Effector memory CD8-positive, alpha-beta T cell (primary cell): ENCODE measurements at regions not wholly inside any gene's neighbourhood (a gene's known extent, or its start where the extent isn't known, plus 50 kb on each side); places are given as distances from the start of the nearest gene placed in this dataset.

ENCODE experiments used
- ATAC-seq: fragments of 150-1000 bp; cut with Tn5 transposase; replicated peaks from 2 replicates; pipeline ENCODE4 v1.10.0; 2021; ENCODE audit warnings: mild to moderate bottlenecking, moderate library complexity
- DNase-seq, 3 experiments: peaks; one replicate each; pipeline ENCODE4 v3.0.0; 2021
- H3K27ac Mint-ChIP-seq, 2 donors: one replicate each; pipeline ENCODE4 v1.8.0; 2022; ENCODE audit warnings: mild to moderate bottlenecking in 2 of 2, mixed read lengths in 2 of 2, moderate library complexity in 2 of 2
- H3K27me3 Mint-ChIP-seq, 2 donors: one replicate each; pipeline ENCODE4 v1.8.0; 2022; ENCODE audit warnings: mixed read lengths in 2 of 2
- H3K36me3 Mint-ChIP-seq: one replicate; pipeline ENCODE4 v1.8.0; 2022; ENCODE audit warnings: mild to moderate bottlenecking, moderate library complexity, mixed read lengths; ENCODE audit not compliant: insufficient read depth
- H3K4me1 Mint-ChIP-seq, 2 donors: one replicate each; pipeline ENCODE4 v1.8.0; 2022; ENCODE audit warnings: low read depth in 2 of 2, mixed read lengths in 2 of 2
- H3K4me3 Mint-ChIP-seq, 2 donors: one replicate each; pipeline ENCODE4 v1.8.0; 2022; ENCODE audit warnings: mild to moderate bottlenecking in 2 of 2, mixed read lengths in 2 of 2, moderate library complexity in 2 of 2
- H3K9me3 Mint-ChIP-seq, 2 donors: one replicate each; pipeline ENCODE4 v1.8.0; 2022; ENCODE audit warnings: mixed read lengths in 2 of 2

- ATAC-seq (no peak), DNase-seq (no peak)
- Mint-ChIP-seq H3K4me3 (no peak overlapping the region), H3K27ac (no peak overlapping the region), H3K4me1 (no peaks in the 10 kb centered on the region), H3K9me3 (peaks cover 7 to 8% of the 10 kb centered on the region in 2 donors), H3K36me3 (no peaks in the 10 kb centered on the region), H3K27me3 (no peaks in the 10 kb centered on the region)
Measured at GRCh38 chr11:29959488-29959887, 57.3 kb downstream of the KCNA4 start.

- H3K9me3 Mint-ChIP-seq = peaks cover 12 to 13% of the 10 kb centered on the region in 2 donors
Measured at GRCh38 chr11:29957431-29957830, 59.4 kb downstream of the KCNA4 start.

DNA sequence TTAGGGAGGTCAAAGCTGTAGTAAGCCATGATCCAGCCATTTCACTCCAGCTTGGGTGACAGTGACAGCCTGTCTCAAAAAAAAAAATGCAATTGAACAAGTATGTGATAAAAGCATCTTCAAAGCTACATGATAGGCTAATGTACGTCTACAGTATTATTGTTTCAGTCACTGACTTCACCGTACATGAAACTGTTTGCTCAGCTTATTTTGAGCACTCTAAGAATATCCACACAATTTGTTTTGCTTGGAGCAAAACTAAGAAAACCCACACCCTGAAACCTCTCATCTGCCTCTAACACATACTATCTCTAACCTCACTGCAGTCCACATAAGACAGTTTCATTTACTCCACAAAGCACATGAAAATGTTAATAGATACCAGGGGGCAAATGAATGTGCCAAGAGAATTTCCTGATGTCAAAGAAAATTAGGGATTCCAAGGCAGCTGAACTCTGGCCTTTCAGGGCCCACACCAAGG lies 60.7 kb downstream of the KCNA4 start:
- Mint-ChIP-seq H3K4me1 (no peaks in the 10 kb centered on the region), H3K27ac (no peak overlapping the region), H3K9me3 (peaks cover 14 to 15% of the 10 kb centered on the region in 2 donors), H3K4me3 (no peak overlapping the region), H3K27me3 (no peaks in the 10 kb centered on the region), H3K36me3 (no peaks in the 10 kb centered on the region)
- DNase-seq (no peak), ATAC-seq (no peak)

More at GRCh38 chr11:29957431-29957830, 59.4 kb downstream of the KCNA4 start:
- Mint-ChIP-seq H3K4me3 (no peak overlapping the region), H3K27ac (no peak overlapping the region), H3K27me3 (no peaks in the 10 kb centered on the region), H3K4me1 (no peaks in the 10 kb centered on the region), H3K36me3 (no peaks in the 10 kb centered on the region)
- DNase-seq (no peak), ATAC-seq (no peak)

GRCh38 chr11:29943347-29943746 lies 73.5 kb downstream of the KCNA4 start:
- H3K4me1 Mint-ChIP-seq = no peaks in the 10 kb centered on the region
- H3K36me3 Mint-ChIP-seq = no peaks in the 10 kb centered on the region
- H3K4me3 Mint-ChIP-seq = no peak overlapping the region
- H3K27me3 Mint-ChIP-seq = no peaks in the 10 kb centered on the region
- no peak overlapping the region for H3K27ac Mint-ChIP-seq
- ATAC-seq (no peak), DNase-seq (no peak)
- H3K9me3 Mint-ChIP-seq = peaks cover 5 to 10% of the 10 kb centered on the region in 2 donors

DNA sequence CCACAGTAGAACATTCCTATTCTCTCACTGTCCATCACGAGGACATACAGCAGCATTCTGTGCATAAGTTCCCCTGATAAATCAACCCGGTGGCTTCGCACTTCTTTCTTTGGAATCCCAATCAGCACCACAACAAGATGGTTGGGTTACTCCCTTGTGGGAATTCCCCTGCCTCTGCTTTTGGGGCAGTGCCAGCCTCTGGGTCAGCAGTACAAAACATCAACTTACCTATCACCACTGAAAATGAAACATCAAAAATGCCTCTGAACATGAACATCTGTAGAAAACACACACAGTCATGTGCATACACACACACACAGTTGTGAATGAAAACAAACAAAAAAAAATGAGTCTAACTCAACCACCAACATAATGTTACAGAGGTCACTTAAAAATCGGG lies 79.3 kb downstream of the KCNA4 start:
- no peaks in the 10 kb centered on the region for H3K27me3 Mint-ChIP-seq
- ATAC-seq = no peak
- H3K4me1 Mint-ChIP-seq = no peaks in the 10 kb centered on the region
- H3K27ac Mint-ChIP-seq = no peak overlapping the region
- no peak overlapping the region for H3K4me3 Mint-ChIP-seq
- H3K36me3 Mint-ChIP-seq = no peaks in the 10 kb centered on the region
- no peak for DNase-seq
- H3K9me3 Mint-ChIP-seq = peaks cover 3 to 11% of the 10 kb centered on the region in 2 donors

DNA sequence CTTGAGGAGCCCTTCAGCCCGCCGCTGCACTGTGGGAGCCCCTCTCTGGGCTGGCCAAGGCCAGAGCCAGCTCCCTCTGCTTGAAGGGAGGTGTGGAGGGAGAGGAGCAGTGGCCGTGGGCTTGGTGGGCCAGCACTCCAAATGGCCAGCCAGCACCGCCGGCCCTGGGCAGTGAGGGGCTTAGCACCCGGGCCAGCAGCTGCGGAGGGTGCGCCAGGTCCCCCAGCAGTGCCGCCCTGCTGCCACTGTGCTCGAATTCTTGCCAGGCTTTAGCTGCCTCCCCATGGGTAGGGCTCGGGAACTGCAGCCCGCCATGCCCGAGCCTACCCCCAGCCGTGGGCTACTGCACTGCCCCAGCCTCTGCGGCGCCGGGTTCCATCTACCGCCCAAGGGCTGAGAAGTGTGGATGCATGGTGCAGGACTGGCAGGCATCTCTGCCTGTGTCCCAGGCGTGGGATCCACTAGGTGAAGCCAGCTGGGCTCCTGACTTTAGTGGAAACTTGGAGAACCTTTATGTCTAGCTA lies 82.7 kb downstream of the KCNA4 start:
- peaks cover 0 to 11% of the 10 kb centered on the region in 2 donors for H3K9me3 Mint-ChIP-seq
- H3K36me3 Mint-ChIP-seq = no peaks in the 10 kb centered on the region
- no peak for DNase-seq
- ATAC-seq = no peak
- no peak overlapping the region for H3K4me3 Mint-ChIP-seq
- H3K27me3 Mint-ChIP-seq = no peaks in the 10 kb centered on the region
- no peaks in the 10 kb centered on the region for H3K4me1 Mint-ChIP-seq
- no peak overlapping the region for H3K27ac Mint-ChIP-seq

DNA sequence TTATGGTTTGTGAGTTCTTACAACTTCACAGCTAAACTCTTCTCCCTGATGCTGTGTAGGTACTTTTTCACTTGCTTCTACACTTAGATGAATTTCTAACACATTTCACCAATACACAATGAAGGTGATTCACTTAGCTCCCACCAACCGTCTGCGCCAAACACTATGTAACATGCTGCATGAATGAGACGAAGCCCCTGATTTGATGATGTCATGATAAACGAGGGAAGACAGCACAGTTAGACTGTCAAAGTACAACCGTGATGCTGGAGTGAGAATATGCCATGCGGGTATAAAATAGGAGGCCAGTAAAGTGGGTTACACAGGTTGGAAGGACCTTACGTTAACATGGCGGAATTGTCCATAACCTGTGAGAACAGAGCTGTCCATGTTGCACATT lies 100.8 kb downstream of the KCNA4 start:
- Mint-ChIP-seq H3K9me3 (peaks cover 14% of the 10 kb centered on the region in 2 donors), H3K27ac (no peak overlapping the region), H3K36me3 (no peaks in the 10 kb centered on the region), H3K4me1 (no peaks in the 10 kb centered on the region), H3K27me3 (no peaks in the 10 kb centered on the region), H3K4me3 (no peak overlapping the region)
- DNase-seq (no peak), ATAC-seq (no peak)

GRCh38 chr11:29914203-29914930 lies 102.5 kb downstream of the KCNA4 start:
- Mint-ChIP-seq H3K9me3 (peaks cover 14% of the 10 kb centered on the region in 2 donors), H3K4me3 (no peak overlapping the region), H3K36me3 (no peaks in the 10 kb centered on the region), H3K27me3 (no peaks in the 10 kb centered on the region), H3K27ac (no peak overlapping the region), H3K4me1 (no peaks in the 10 kb centered on the region)
- DNase-seq (no peak), ATAC-seq (no peak)

DNA sequence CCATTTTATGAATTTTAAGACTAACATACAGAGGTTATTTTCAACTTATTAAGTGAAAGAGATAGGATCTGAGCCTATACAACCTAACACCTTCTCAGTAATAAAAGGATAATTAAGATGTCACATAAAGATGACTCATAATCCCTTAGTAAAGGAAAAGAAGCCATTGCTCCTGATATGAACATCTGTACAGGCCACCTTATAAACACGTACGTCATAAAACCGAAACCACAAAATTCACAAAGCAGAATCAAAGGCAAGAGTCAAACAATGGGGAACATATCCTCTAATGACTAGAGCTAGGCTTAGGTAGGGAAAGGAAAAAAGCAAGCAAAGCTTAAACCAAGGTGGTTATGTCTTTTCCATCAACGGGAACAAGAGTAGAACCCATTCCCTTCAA lies 103.5 kb downstream of the KCNA4 start:
- no peak overlapping the region for H3K27ac Mint-ChIP-seq
- no peak overlapping the region for H3K4me3 Mint-ChIP-seq
- DNase-seq (no peak), ATAC-seq (no peak)
- no peaks in the 10 kb centered on the region for H3K36me3 Mint-ChIP-seq
- H3K9me3 Mint-ChIP-seq = peaks cover 10 to 14% of the 10 kb centered on the region in 2 donors
- H3K27me3 Mint-ChIP-seq = no peaks in the 10 kb centered on the region
- no peaks in the 10 kb centered on the region for H3K4me1 Mint-ChIP-seq

- Mint-ChIP-seq H3K4me3 (no peak overlapping the region), H3K27ac (no peak overlapping the region), H3K27me3 (no peaks in the 10 kb centered on the region), H3K4me1 (no peaks in the 10 kb centered on the region), H3K36me3 (no peaks in the 10 kb centered on the region), H3K9me3 (peaks cover 7 to 8% of the 10 kb centered on the region in 2 donors)
- no peak for DNase-seq
- ATAC-seq = no peak
Measured at GRCh38 chr11:29900382-29900781, 116.4 kb downstream of the KCNA4 start.

DNA sequence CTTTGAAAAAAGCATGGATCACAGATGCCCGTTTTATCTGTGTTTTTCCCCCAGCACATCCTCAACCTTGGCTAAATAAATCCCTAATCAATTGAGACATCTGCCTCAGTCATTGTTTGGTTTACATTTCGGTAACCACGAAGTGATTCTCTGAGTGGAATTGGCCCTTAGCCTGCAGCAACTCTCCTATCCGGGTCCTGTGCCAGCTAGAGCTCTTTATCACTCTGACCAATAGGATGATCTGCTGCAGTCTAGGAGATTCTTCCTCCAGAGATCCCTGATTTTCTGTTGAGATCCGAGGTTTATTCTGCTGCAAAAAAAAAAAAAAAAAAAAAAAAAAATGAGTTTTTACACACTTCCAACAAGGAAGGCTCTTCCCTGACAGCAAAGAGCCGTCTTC lies 137.3 kb downstream of the KCNA4 start:
- Mint-ChIP-seq H3K9me3 (peaks cover 6 to 8% of the 10 kb centered on the region in 2 donors), H3K36me3 (no peaks in the 10 kb centered on the region), H3K27ac (no peak overlapping the region), H3K27me3 (no peaks in the 10 kb centered on the region), H3K4me3 (no peak overlapping the region), H3K4me1 (no peaks in the 10 kb centered on the region)
- ATAC-seq (no peak), DNase-seq (no peak)

- no peaks in the 10 kb centered on the region for H3K4me1 Mint-ChIP-seq
- H3K9me3 Mint-ChIP-seq = peaks cover 14 to 26% of the 10 kb centered on the region in 2 donors
- DNase-seq (no peak), ATAC-seq (no peak)
- no peak overlapping the region for H3K27ac Mint-ChIP-seq
- no peaks in the 10 kb centered on the region for H3K36me3 Mint-ChIP-seq
- no peaks in the 10 kb centered on the region for H3K27me3 Mint-ChIP-seq
- no peak overlapping the region for H3K4me3 Mint-ChIP-seq
Measured at GRCh38 chr11:29876192-29876591, 140.6 kb downstream of the KCNA4 start.

DNA sequence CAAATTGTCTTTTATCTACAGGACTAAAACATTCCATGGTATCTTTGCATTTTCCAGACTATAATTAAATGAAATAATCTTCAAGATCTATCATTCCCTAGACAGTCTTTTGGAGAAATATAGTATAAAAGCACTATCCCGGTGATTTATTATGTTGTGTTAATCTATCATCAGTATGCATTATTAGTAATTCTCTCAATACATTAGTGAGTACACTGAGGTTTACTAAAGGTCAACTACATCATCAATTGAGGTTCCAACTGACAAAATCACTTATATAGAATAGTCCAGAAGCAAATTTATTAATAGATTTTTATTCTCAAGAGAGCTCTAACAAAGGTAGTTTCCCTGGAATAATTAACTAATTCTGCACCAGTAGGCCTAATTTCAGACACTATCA lies 169.6 kb downstream of the KCNA4 start:
- Mint-ChIP-seq H3K4me3 (no peak overlapping the region), H3K27ac (no peak overlapping the region), H3K36me3 (no peaks in the 10 kb centered on the region), H3K27me3 (no peaks in the 10 kb centered on the region), H3K4me1 (no peaks in the 10 kb centered on the region), H3K9me3 (peaks cover 0 to 6% of the 10 kb centered on the region in 2 donors)
- ATAC-seq (no peak), DNase-seq (no peak)

DNA sequence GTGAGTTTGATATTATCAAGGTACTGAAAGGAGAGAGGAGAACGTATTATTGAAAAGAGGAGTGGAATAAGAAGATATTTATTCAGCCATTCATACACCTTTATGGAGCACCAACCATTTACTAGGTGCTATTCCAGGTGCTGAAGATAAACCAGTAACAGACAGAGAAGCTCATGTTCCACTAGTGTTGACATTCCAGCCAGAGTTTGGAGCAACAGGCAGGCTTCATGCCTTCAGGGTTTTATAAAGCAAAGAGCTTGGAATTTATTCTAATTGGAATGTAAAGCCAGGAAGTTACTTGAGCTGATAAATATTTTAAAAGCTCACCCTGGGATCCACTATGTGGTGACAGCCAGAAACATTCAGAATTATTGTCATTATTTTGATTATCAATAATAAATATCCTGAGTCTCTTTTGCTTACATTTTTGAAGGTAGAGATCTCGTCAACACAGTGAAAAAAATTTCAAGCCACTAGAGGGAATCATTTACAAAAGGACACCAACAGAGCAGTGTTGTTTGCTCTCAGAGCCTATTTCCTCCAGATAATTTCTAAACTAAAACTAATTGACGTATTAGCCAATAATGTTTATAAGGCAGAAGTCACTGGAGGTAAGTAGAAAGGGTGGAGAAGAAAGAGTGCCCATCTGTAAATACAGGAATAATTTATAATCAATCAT lies 172.0 kb downstream of the KCNA4 start:
- H3K27ac Mint-ChIP-seq = no peak overlapping the region
- H3K4me1 Mint-ChIP-seq = no peaks in the 10 kb centered on the region
- ATAC-seq (no peak), DNase-seq (no peak)
- no peak overlapping the region for H3K4me3 Mint-ChIP-seq
- peaks cover 0 to 6% of the 10 kb centered on the region in 2 donors for H3K9me3 Mint-ChIP-seq
- no peaks in the 10 kb centered on the region for H3K27me3 Mint-ChIP-seq
- H3K36me3 Mint-ChIP-seq = no peaks in the 10 kb centered on the region
